GM19238 (cell line): ENCODE measurements at regions not wholly inside any gene's neighbourhood (a gene's known extent, or its start where the extent isn't known, plus 50 kb on each side); places are given as distances from the start of the nearest gene placed in this dataset.

ENCODE experiments used
- DNase-seq: peaks from one replicate; pipeline ENCODE4 v3.0.0; 2011; ENCODE audit warnings: low spot score; ENCODE audit not compliant: insufficient read length

DNA sequence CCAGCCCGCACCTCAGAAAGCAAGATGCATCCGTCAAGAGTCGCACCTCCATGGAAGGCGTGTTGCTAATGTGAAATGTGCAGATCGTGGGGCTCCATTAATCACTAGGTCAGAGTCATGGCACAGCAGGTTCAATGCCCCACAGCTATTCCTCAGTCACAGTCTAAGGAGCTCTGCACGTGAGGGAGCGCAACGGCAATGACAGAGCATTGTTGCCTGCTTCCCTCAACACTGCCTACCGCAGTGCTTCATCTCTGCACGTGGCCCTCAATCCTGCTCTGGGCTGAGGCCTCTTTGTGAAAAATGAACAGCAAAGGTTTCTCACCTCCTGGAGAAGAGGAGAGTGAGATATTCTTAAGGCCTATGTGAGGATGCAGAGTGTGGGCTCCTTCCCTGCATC lies 995.2 kb upstream of the TMEM132C start:
- DNase-seq, result no peak

- no peak for DNase-seq
These were observed 994.1 kb upstream of the TMEM132C start for GRCh38 chr12:127272864-127273263.

GRCh38 chr12:127273626-127274025 lies 993.3 kb upstream of the TMEM132C start:
- no peak for DNase-seq

DNA sequence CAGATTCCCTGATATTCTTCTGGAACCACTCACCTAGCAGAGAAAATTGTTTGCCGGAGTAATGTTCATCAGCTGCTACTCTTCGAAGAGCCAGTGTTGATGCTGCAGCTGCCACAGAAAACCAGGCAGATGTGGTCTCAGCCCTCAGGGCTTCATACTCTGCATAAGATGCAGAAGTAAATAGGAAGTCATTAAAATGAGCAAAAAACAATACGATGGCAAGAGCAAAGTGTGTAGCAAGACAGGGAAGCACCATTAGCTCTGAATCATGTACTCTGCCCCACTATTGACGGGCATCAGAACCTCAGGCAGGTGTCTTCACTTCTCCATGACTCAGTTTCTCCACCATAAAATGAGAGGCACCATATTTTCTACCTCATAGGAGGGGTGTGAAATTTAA lies 991.6 kb upstream of the TMEM132C start:
- no peak for DNase-seq

DNA sequence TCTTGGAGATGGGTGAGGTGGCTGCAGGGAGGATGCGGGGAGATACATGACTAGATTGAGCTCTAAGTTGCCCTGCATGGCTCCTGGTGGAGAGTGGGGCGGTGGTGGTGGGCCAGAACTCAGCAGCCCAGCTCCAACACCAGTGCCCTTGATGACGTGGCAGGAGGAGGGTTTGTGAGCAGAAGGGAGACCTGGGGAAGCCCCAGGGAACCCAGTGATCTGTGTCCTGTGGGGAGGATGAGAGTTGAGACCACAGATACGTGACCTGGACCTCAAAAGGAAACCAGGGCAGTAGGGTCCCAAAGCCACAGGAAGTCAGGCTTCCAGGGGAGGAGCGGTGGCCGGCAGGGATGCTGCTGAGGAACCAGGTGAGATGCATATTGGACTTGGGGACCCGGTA lies 989.1 kb upstream of the TMEM132C start:
- no peak for DNase-seq

GRCh38 chr12:127278351-127278750 lies 988.6 kb upstream of the TMEM132C start:
- DNase-seq, result no peak

DNA sequence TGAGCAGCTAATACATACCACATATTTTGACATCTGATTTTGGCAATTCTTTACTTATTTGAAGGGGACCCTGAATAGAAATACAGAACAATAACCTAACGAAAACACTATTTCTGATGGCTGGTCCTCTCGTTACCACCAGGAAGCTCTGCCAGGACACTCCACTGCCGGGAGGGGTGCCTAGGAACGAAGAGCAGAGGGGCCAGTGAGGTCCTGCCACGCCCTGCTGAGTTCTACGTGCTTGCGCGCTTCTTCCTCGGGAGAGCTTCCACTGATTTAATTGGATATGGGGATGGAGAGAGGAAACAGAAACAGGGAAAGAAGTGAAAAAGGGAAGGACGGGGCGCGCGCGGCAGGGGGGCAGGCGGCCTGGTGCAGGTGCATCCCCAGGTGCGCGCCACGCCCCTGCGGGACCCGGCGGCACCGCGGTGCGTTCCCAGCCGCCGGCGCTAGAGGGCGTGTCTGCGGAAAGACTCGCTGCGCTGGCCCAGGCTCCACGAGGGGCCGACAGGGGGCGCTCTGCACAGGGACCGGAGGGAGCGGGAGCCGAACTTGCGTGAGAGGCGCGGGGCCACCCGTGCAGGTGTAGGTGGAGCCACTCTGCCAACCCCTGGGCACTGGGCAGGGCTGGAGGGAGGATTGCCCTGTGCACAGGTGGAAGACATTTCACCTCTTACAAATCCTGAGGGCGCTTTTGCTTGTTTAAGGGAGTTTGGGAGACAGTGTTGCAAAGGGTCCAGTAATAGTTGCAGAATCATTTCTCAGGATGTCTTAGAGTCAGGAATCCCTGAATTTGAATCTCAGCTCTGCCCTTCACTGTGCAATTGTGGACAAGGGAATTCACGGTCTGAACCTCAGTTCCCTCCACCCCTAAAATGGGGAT lies 986.3 kb upstream of the TMEM132C start:
- peak; percentile 23 for DNase-seq

DNA sequence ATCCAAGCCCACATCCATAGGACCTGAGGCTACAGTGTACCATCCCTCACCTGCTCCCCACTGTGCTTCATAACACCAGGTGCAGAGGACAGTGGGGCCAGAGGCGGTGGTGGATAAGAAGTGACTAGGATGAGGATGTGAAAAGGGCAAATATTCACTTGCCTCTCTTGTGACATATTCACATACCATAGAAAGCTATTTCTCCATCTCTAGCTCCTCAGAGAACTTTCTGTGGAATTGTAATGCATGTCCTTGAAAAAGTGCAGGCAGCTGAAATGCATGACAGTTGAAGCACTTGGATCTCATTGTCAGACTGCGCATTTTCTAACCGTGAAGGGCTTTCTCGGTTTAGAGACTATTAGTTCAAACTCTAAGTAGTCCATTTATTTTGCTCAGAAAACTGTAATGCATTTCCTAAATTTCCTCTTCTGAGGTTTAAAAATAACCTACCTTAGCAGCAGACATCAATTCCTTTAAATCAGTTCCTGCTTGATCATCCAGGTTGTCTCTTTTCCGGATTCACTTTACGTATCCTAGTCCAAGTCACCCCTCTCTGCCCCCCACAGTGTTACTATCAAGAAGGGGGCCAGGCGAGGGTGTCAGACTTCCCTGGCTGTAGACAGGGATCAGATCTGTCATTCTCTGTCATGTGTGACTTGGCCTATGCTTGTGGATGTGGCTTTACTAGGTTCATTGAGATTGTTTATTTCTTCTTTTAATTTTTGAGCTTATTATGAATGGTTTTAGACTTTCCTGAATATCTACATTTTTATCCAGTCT lies 984.0 kb upstream of the TMEM132C start:
- no peak for DNase-seq

DNA sequence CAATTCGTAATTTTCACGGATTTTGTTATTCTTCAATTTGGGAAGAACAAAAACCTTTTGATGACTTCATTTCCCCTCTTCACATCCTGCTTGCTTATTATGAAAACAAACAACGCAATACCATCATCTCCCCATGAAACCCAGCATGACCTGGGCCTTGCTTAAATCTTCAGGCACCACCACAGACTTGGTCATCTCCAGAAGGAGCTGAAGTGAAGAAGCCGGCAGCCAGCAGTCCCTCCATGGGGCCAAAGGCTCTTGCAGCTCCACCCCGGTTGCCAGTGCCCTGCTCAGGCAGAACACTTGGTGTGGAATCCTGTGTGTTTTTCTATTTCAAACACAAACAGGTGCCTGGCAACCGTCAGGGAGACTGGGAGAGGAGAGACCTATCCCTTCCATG lies 982.9 kb upstream of the TMEM132C start:
- DNase-seq, result no peak

GRCh38 chr12:127284870-127285431 lies 982.0 kb upstream of the TMEM132C start:
- no peak for DNase-seq

GRCh38 chr12:127286281-127286680 lies 980.7 kb upstream of the TMEM132C start:
- no peak for DNase-seq

DNA sequence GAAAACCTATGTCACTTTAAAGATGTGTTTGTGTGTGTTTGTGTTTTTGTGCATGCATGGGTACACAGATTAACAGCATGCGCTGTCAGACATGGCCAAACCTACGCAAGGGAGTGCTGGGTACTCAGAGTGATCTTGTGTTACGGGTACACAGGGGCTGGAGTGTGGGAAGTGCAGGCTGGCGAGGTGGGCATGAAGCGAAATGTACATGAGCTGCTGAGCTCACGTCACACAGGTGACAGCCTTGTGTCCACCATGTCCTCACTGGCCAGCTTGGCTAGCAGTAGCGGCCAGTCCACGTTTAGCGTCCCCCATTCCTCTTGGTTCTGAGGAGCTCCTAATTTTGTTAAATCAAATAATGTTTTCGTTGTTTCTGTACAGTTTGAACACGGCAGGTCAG lies 979.7 kb upstream of the TMEM132C start:
- no peak for DNase-seq

- no peak for DNase-seq
These were observed 976.7 kb upstream of the TMEM132C start for GRCh38 chr12:127290251-127290650.

- DNase-seq, result no peak
These were observed 974.2 kb upstream of the TMEM132C start for GRCh38 chr12:127292736-127293135.

DNA sequence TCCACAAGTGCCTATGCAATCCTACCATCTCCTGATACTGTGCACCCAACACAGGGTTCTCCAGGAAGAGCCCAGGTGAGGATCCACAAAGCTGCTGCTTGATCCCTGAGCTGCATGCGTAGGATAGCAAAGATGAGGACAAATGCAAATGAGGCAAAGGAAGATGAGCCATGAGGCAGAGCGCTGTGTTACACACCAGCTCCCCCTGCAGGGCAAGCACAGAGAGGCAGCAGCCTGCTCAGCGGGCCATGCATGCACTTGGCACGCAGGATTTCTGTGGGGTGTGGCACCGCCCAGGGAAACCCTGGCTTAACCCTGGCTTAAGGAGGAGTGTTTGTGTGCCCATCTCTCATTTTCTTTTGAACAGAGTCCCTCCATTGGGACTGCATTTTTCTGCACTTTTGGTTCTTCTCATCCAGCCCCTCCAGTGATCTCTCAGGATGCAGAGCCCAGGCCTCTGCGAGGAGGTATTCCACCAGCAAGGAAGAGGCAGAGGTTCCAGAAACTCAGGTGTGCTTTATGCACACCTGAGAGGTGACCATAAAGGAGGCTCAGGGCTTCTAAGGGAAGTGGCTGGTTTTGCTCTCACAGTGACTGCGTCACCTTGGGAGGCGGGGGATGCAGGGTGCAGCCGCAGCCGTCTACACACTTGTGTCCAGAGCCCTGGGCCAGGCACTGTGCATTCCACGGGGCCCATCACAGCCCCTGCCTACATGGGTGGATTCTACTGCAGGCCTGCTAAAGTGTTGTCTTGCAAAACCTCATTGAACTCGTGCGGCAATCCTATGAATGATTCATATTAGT lies 973.3 kb upstream of the TMEM132C start:
- DNase-seq, result no peak

DNA sequence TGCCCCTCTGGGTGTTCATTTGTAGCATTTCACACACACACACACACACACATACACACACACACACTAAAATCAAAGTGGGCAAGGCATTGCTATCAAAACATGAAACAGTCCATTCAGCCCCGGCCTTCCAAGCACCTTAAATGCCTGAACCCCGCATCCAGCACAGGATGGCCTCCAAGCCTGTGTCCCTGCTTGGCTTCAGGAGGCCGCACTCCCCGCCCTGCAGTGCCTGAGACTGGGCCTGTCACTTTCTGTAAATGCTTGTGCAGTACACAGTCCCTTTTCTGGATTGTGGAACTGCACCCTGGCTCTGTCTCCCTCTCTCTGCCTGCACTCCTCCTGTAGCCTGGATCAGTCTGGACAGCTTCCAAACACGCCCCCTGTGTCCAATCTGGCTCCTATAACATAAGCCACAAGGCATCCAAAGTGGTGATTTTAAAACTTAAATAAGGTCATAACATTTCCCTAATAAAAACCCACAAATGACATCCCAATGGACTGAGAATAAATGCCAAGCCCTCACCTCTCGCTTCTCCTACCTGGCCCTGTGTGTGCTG lies 972.2 kb upstream of the TMEM132C start:
- DNase-seq, result no peak

DNA sequence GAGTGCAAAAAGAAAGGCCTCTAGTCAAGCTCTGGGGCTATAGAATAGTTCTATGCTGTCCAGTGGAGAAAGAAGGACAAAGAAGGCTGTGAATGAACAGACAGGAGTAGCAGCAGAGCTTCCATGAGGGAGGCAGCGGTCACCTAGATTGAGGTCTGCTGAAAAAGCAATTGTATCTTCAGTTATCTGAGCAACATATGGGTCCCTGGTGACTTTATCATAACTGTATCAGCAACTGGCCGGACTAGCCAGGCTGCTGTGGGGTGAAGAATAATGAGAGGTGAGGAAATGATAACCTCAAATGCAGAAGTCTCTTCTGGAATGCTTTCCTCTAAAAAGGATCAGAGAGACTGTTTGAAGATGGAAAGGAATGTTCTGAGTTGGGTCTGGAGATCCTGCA lies 971.3 kb upstream of the TMEM132C start:
- DNase-seq, result no peak

GRCh38 chr12:127296591-127296990 lies 970.4 kb upstream of the TMEM132C start:
- DNase-seq, result no peak

DNA sequence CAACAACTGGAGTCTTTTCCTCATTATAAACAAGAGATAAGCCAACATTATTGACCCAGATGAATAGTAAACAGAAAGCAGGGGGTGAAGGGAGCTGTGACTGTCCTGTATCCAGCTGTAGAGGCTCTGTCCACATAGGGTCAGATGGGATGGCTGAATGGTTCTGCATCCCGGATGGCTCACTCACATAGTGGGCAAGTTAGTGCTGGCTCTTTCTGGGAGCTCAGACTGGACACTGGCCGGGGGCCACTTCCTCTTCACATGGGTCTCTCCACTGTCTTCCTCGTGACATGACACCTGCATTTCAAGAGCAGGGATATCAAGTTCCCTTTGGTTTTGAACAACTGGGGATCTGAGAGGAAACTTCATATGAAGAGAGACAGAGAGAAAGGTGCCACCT lies 969.6 kb upstream of the TMEM132C start:
- no peak for DNase-seq

DNA sequence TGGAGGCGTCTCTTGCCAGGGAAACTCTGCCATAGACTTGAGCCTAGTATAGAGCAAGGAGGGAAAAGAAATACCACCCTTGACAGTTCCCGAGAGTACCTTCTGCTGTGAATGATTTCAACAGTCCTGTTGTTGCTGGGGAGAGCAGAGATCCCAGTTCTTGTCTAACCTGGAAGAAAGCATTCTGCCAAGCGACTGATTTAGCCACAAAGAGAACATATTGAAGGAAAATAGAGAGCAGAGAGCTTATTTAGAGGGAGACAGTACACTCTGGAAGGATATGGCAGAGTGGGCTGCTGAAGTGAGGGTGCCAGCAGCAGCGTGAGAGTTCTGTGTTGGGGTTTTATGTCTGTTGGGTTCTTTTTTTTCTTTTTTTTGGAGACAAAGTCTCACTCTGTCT lies 966.9 kb upstream of the TMEM132C start:
- DNase-seq, result no peak

GRCh38 chr12:127300753-127301152 lies 966.2 kb upstream of the TMEM132C start:
- DNase-seq, result no peak
